ENCODE measurements at regions not wholly inside any gene's neighbourhood (a gene's known extent, or its start where the extent isn't known, plus 50 kb on each side); places are given as distances from the start of the nearest gene placed in this dataset.

GRCh38 chrX:69231903-69232302 lies 66.7 kb upstream of the PJA1 start:
- no peak for DNase-seq (ENCODE audit: low read depth in 1 of 2, low spot score in 1 of 2)

- no peak for DNase-seq (ENCODE audit: low read depth in 1 of 2, low spot score in 1 of 2)
These were observed 64.2 kb upstream of the PJA1 start for GRCh38 chrX:69229436-69229835.

DNA sequence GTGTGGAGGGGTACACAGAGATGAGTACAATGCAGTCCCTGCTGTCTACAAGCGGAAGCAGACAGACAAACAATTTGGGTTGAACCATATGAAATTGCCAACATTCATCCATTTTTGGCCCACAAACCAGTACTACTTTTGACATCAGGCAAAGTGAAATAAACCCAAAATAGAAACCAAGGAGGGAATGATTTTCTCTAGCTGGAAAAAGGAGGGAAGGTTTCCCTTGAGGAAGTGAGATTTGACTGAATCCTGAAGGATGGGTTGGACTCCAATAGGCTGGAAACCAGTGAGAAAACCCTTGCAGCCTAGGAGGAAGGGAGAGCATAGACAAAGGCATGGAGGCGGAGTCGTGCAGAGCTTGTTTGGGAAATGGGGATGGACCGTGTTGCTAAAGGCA lies 63.5 kb upstream of the PJA1 start:
- no peak for DNase-seq (ENCODE audit: low read depth in 1 of 2, low spot score in 1 of 2)

- no peak for DNase-seq (ENCODE audit: low read depth in 1 of 2, low spot score in 1 of 2)
These were observed 61.4 kb upstream of the PJA1 start for GRCh38 chrX:69226459-69227158.

DNA sequence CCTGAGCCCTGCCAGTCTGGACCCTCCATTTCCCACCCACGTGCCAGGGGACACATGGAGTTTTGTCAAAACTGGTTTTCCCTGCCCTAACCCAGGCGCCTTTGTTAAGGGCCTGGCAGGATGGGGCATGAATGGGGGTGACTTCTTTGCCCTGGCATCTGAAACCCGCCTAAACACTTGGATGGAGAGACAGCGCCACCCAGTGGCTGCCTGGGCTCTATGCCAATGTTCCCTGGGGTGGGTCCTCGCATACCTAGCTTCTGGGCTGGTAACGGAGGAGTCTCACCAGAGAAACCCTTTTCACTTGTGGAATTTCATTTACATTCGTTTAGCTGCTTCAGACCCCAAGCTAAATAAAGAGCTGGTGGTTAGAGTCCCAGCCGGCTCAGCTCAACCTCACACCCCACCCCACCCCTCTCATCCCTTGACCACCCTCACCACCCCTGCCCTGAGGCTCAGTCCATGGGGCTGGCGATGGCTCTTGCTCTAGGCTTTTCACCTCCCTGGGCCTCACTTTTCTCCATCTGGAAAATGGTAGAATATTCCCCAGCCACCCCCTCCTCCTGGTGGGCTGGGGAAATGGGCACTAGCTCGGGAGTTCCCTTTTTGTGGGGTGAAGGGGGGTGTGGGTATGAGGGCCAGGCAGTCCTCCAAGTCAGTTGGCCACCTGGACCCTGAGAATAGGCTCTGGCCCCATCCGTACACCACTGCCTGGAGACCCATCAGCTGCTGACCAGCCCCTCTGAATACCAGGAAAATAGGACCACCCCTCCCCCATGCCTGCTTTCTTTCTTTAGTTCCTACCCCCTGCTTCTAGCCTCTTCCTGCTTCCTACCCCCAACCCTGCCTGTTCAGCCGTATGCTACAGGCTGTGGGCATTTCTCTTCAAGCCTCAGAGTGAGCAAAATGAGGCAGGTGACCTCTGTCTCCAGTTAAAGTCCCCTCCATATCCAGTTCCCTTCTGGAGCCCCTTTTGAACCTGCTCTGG lies 57.1 kb upstream of the PJA1 start:
- DNase-seq (ENCODE audit: low read depth in 1 of 2, low spot score in 1 of 2), result peak; percentile 47 to 61

GRCh38 chrX:69221239-69222102 lies 56.2 kb upstream of the PJA1 start:
- no peak for DNase-seq (ENCODE audit: low read depth in 1 of 2, low spot score in 1 of 2)

DNA sequence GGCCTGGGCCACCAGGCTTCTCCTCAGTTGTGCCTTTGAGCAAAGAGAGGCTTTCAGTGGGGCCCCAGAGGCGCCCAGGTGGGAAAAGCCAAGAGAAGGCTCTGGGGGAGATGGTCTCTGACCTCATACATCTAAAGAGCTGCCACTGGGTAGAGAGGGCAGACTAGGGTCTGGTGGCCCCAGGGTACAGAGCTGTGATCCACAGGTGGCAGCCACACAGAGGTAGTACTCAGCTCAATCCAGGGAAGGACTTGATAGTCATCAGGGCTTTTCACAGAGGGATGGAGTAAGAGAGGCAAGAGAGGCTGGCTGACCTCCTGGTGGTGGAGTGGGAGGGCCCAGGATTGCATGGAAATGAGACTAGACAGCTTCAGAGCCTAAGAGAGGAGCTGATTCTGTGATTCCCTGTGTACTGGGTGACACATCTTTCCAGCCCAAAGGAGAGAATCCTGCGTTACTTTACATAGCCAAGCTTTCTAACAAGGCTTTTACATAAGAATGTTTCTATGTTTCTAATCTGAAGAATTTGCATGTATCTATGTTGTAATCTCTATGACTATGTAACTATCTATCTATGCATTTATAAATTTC lies 53.2 kb upstream of the PJA1 start:
- DNase-seq (ENCODE audit: low read depth in 1 of 2, low spot score in 1 of 2), result no peak

- no peak for DNase-seq (ENCODE audit: low read depth in 1 of 2, low spot score in 1 of 2)
These were observed 51.7 kb upstream of the PJA1 start for GRCh38 chrX:69216911-69217310.

GRCh38 chrX:69216446-69216845 lies 51.2 kb upstream of the PJA1 start:
- DNase-seq (ENCODE audit: low read depth in 1 of 2, low spot score in 1 of 2), result no peak

- DNase-seq (ENCODE audit: low read depth in 1 of 2, low spot score in 1 of 2), result no peak
These were observed 50.1 kb upstream of the PJA1 start for GRCh38 chrX:69215161-69215875.
